ENCODE measurements at regions not wholly inside any gene's neighbourhood (a gene's known extent, or its start where the extent isn't known, plus 50 kb on each side); places are given as distances from the start of the nearest gene placed in this dataset.

DNA sequence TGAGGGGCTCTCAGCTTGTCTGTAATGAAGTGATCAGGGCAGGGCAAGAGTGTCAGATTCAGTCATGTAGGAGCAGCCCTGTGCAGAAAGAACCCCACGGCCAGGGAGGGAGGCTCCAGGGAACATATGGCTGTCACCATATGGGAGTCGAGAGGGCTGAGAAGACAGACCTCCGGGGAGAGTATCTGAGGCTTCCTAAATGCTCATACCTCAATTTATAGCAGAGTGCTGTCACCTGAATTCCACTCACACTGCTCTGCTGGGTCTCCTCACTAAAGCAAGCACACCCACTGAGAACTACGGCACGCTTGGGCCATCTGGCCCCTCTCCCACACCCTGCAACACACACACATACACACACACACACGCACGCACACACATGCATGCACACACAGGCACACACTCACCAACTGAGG lies 92.3 kb upstream of the TJP1 start:
- Histone ChIP-seq H3K79me2 (ENCODE audit: insufficient read depth, low read depth, low read length) (no peaks in the 10 kb centered on the region), H3K4me1 (ENCODE audit: insufficient read depth, low read length, poor library complexity, severe bottlenecking) (no peaks in the 10 kb centered on the region), H4K20me1 (ENCODE audit: insufficient read depth, low read length) (no peaks in the 10 kb centered on the region), H3K27ac (ENCODE audit: low read depth, low read length, poor library complexity, severe bottlenecking) (no peak overlapping the region), H3K9me3 (ENCODE audit: low read length) (no peaks in the 10 kb centered on the region), H3K9me2 (ENCODE audit: insufficient read depth, low read length) (no peaks in the 10 kb centered on the region), H2AFZ (ENCODE audit: low read length) (no peak overlapping the region), H3K4me3 (ENCODE audit: low read depth, low read length, poor library complexity, severe bottlenecking) (no peak overlapping the region), H3K4me2 (ENCODE audit: low read length) (no peak overlapping the region), H3K36me3 (ENCODE audit: insufficient read depth, low read length) (no peaks in the 10 kb centered on the region)
- TF ChIP-seq, protein P1, sequence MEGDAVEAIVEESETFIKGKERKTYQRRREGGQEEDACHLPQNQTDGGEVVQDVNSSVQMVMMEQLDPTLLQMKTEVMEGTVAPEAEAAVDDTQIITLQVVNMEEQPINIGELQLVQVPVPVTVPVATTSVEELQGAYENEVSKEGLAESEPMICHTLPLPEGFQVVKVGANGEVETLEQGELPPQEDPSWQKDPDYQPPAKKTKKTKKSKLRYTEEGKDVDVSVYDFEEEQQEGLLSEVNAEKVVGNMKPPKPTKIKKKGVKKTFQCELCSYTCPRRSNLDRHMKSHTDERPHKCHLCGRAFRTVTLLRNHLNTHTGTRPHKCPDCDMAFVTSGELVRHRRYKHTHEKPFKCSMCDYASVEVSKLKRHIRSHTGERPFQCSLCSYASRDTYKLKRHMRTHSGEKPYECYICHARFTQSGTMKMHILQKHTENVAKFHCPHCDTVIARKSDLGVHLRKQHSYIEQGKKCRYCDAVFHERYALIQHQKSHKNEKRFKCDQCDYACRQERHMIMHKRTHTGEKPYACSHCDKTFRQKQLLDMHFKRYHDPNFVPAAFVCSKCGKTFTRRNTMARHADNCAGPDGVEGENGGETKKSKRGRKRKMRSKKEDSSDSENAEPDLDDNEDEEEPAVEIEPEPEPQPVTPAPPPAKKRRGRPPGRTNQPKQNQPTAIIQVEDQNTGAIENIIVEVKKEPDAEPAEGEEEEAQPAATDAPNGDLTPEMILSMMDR (conservative IDR thresholded peaks at IDR 0.05; ENCODE audit: low read length), result no peak
- no peak for TF ChIP-seq EZH2phosphoT487 (IDR thresholded peaks at IDR 0.05; ENCODE audit: borderline replicate concordance, low read depth, low read length)
- ChIA-PET CTCF (ENCODE audit: unreplicated experiment) (no interaction called here), POLR2A (no interaction called here)
- DNase-seq (ENCODE audit: low spot score), result no peak
- intact Hi-C loops (cut with micrococcal nuclease; ENCODE audit: unreplicated experiment), result no loop called here
- BruUV-seq (replicated peaks), result no TSS peak

GRCh38 chr15:29913528-29914135 lies 91.4 kb upstream of the TJP1 start:
- H3K79me2 ChIP-seq (ENCODE audit: insufficient read depth, low read depth, low read length), result no peaks in the 10 kb centered on the region
- H3K4me2 ChIP-seq (ENCODE audit: low read length), result no peak overlapping the region
- no peaks in the 10 kb centered on the region for H4K20me1 ChIP-seq (ENCODE audit: insufficient read depth, low read length)
- DNase-seq (ENCODE audit: low spot score), result no peak
- H3K4me1 ChIP-seq (ENCODE audit: insufficient read depth, low read length, poor library complexity, severe bottlenecking), result no peaks in the 10 kb centered on the region
- H2AFZ ChIP-seq (ENCODE audit: low read length), result no peak overlapping the region
- no peaks in the 10 kb centered on the region for H3K36me3 ChIP-seq (ENCODE audit: insufficient read depth, low read length)
- TF ChIP-seq, protein P1 (conservative IDR thresholded peaks at IDR 0.05; ENCODE audit: low read length), result no peak
- TF ChIP-seq EZH2phosphoT487 (IDR thresholded peaks at IDR 0.05; ENCODE audit: borderline replicate concordance, low read depth, low read length), result no peak
- CTCF ChIA-PET (ENCODE audit: unreplicated experiment), result no interaction called here
- POLR2A ChIA-PET, result no interaction called here
- H3K9me2 ChIP-seq (ENCODE audit: insufficient read depth, low read length), result no peaks in the 10 kb centered on the region
- H3K27ac ChIP-seq (ENCODE audit: low read depth, low read length, poor library complexity, severe bottlenecking), result no peak overlapping the region
- no TSS peak for BruUV-seq (replicated peaks)
- H3K4me3 ChIP-seq (ENCODE audit: low read depth, low read length, poor library complexity, severe bottlenecking), result no peak overlapping the region
- intact Hi-C loops (cut with micrococcal nuclease; ENCODE audit: unreplicated experiment), result no loop called here
- no peaks in the 10 kb centered on the region for H3K9me3 ChIP-seq (ENCODE audit: low read length)

DNA sequence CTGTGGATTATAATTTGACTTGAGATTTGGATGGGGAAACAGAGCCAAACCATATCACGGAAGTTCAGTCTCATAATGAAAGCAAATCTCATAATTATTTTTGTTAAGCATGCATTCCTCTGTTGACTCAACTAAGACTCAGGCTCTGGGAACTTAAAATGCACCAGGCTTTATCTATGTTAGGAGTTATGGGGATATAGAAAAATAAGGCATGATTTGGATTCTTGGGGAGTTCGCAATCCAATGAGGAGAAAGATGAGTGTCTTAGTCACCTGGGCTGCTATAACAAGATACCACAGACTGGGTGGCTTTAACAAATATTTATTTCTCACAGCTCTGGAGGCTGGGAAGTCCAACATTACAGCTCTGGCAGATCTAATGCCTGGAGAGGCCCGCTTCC lies 89.4 kb upstream of the TJP1 start:
- Histone ChIP-seq H3K9me3 (ENCODE audit: low read length) (no peaks in the 10 kb centered on the region), H3K4me3 (ENCODE audit: low read depth, low read length, poor library complexity, severe bottlenecking) (no peak overlapping the region), H3K79me2 (ENCODE audit: insufficient read depth, low read depth, low read length) (no peaks in the 10 kb centered on the region), H2AFZ (ENCODE audit: low read length) (no peak overlapping the region), H3K9me2 (ENCODE audit: insufficient read depth, low read length) (no peaks in the 10 kb centered on the region), H3K27ac (ENCODE audit: low read depth, low read length, poor library complexity, severe bottlenecking) (no peak overlapping the region), H3K4me2 (ENCODE audit: low read length) (no peak overlapping the region), H3K36me3 (ENCODE audit: insufficient read depth, low read length) (no peaks in the 10 kb centered on the region), H3K4me1 (ENCODE audit: insufficient read depth, low read length, poor library complexity, severe bottlenecking) (no peaks in the 10 kb centered on the region), H4K20me1 (ENCODE audit: insufficient read depth, low read length) (no peaks in the 10 kb centered on the region)
- TF ChIP-seq, protein P1 (conservative IDR thresholded peaks at IDR 0.05; ENCODE audit: low read length), result no peak
- no peak for TF ChIP-seq EZH2phosphoT487 (IDR thresholded peaks at IDR 0.05; ENCODE audit: borderline replicate concordance, low read depth, low read length)
- ChIA-PET CTCF (ENCODE audit: unreplicated experiment) (no interaction called here), POLR2A (no interaction called here)
- intact Hi-C loops (cut with micrococcal nuclease; ENCODE audit: unreplicated experiment), result no loop called here
- no TSS peak for BruUV-seq (replicated peaks)
- no peak for DNase-seq (ENCODE audit: low spot score)
